Activated CD8-positive, alpha-beta memory T cell treated with anti-CD3 and anti-CD28 coated beads for 1 hour (primary cell): ENCODE measurements at regions not wholly inside any gene's neighbourhood (a gene's known extent, or its start where the extent isn't known, plus 50 kb on each side); places are given as distances from the start of the nearest gene placed in this dataset.
"Not testable (repeated sequence)": the region's sequence is repeated elsewhere in the genome, so short reads cannot be mapped to it uniquely, and the experiment has no call there.

Experiments
- DNase-seq, 2 donors: peaks; one replicate each; pipeline ENCODE4 v3.0.0-alpha.2; 2020; ENCODE audit warnings: low read depth in 1 of 2; ENCODE audit errors: extremely low read depth in 1 of 2

DNA sequence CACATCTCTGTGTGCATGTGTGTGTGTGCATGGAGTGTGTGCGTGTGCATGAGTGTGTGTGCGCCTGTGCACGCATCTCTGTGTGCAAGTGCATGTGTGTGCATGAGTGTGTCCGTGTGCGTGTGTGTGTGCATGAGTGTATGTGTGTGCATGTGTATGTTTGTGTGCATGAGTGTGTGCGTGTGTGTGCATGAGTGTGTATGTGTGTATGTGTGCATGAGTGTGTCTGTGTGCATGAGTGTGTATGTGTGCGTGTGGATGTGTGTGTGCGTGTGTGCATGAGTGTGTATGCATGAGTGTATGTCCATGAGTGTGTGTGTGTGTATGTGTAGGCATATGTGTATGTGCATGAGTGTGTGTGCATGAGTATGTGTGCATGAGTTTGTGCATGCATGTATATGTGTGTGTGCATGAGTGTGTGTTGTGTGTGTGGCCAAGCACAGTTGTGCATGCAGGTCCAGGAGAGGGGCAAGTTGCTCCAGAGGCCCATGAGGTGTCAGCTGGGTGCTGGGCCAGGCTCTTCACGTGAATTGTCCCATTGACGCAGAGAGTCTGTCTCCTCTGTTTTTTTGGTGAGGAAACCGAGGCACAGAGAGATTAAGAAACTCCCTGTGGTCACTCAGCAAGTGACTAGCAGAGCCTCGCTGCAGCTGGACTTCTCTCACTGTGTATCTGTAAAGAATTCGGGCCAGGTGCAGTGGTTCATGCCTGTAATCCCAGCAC lies 75.5 kb downstream of the ASB1 start:
- DNase-seq, result no peak

DNA sequence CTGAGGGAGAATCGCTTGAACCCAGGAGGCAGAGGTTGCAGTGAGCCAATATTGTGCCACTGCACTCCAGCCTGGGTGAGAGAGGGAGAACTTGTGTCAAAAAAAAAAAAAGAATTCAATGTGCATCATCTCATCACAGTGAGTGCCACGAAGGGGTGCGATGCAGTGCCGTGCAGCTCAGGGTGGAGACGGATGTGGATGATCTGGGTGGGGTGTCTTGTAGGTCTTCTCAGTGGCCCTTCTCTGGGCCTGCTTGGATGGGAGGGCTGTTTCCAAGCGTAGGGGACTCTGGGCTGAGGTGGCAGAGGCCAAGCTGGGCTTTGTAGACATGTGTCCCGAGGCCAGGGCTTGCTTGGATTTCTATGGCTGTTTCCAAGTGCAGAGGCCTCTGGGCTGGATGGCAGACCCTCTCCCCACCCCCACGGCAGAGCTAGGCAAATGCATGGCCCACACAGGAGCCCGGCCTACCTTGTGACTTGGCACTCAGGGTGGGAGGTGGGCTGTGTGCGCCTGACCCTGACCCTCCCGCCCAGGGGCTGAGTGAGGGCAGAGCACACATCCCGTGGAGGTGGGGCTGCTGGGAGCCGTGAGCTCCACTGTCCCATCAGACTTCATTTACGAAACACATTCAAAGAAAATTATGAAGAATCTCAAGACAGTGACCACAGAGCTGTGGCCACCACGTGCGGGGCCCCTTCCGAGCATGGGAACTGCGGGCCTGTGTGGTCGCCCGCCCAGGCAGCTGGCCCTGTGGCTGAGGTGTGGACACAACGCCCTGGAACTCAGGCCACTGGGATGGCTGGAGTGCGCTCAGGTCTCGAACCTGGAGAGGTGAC lies 76.4 kb downstream of the ASB1 start:
- no peak for DNase-seq

DNA sequence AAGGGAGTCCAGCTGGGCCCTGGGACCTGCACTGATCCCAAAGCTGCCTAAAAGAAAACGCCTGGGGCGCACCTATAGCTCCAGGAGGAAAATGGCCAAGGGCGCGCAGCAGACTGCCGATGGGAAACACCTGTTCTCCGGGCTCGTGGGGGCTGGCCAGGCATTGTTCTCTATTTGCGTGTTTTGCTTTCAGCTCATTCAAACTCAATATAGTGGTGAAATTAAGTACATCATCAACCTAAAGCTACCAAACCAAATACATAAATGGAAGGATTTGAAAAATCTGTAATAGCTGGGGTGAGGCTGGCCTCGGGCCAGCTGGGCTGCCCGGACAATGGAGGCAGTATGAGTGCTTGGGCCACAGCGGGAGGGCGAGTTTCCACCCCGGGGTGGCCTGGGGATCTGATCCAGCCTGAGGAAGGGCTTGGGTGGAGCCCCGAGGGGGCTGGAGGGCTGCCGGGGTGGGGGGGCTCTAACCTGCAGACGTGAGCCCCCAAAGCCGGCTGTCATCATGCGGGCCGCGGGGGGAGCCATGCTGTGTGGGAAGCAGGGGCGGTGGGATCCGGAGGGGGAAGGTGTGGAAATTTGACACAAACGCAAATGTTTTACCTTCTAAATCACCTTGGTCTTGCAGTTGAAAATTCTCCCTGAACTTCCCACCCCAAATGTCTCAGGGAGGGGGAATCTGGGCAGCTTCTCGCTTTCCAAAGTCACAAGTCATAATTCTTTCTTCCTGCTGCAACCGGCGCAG lies 77.6 kb downstream of the ASB1 start:
- no peak for DNase-seq

DNA sequence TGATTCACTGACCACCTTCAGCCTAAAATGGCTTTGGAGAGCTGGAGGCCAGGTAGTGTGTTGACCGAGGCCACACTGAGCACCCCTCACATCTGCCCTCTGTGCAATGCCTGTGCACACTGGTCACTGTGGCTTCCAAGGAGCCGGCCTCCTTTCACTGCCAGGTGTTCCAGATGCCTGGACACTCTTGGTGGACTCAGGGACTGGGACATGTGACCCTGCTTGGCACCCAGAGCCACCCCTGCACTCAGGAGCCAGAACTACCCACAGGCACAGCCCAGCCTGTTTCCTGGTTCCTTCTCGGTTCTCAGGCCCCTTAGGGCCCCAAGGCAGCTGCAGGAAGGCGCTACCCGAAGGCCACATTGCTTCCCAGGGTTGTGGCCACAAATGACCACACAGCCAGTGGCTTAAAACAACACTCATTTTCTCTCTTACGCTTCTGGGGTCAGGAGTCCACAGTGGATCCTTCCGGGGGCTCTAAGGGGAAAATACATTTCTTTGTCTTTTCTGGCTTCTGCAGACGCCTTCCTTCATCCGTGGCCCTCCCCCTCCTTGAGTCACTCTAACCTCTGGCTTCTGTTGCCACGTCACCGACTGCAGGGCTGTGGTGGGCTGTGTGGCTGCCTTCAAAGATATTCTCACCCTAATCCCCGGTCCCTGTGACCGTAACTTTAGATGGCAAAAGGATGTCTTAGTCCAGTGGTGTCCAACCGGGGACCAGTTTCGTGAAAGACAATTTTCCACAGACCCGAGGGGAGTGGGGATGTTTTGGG lies 78.6 kb downstream of the ASB1 start:
- DNase-seq, result no peak

DNA sequence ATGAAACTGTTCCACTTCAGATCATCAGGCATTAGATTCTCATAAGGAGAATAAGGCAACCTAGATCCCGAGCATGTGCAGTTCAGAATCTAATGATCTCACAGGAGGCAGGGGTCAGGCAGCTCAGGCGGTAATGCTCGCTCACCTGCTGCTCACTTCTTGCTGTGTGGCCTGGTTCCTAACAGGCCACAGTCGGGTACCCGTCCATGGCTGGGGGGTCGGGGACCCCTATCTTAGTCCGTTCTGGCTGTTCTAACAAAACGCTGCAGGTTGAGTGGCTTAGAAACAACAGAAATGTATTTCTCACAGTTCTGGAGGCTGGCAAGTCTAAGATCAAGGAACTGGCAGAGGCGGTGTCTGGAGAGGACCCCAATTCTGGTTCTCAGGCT lies 79.2 kb downstream of the ASB1 start:
- no peak for DNase-seq

DNA sequence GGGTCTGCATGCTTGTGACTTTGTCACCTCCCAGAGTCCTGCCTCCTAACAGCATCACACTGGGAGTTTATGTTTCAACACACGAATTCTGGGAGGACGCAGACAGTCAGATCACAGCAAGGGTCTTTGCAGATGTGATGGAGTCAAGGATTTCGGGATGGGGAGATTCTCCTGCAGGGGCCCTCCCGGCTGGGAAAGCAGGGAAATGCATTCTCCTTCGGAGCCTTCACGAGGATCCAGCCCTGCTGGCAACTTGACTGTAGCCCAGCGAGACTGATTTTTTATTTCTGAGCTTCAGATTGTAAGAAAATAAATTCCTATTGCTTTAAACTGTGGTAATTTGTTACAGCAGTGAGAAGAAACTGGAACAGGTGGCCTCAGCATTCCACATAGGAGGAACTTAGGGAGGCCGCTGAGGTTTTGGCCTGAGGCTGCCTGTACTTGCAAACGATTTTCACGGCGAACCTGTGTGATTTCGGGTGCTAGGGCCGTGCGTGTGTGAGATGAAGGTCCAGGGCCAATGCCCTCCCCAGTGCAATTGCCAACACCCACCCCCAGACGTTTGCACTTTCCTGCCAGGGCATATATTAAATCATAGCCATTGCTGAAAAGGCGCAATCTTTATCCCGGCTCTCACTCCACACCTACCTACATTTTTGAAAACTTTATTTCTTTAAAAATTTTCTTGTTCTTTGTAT lies 79.8 kb downstream of the ASB1 start:
- no peak for DNase-seq

DNA sequence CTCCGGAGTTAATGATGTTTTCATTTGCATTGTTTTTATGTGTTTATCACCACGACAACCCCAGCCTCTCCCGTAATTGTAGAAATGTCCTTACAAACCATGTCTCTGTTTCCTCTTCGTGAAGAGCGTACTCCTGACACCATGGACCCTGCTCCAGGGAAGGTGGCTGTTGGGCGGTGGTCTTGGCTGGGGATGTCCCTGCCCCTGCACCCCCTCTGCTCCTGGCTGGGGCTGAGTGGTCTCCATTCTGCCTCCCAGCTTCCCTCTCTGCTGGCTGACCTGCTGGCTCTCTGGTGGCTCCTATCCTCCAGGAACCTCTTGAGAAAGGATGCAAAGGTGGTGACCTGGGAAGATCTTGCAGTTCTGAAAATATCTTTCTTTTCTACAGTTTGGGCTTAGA lies 81.1 kb downstream of the ASB1 start:
- no peak for DNase-seq

DNA sequence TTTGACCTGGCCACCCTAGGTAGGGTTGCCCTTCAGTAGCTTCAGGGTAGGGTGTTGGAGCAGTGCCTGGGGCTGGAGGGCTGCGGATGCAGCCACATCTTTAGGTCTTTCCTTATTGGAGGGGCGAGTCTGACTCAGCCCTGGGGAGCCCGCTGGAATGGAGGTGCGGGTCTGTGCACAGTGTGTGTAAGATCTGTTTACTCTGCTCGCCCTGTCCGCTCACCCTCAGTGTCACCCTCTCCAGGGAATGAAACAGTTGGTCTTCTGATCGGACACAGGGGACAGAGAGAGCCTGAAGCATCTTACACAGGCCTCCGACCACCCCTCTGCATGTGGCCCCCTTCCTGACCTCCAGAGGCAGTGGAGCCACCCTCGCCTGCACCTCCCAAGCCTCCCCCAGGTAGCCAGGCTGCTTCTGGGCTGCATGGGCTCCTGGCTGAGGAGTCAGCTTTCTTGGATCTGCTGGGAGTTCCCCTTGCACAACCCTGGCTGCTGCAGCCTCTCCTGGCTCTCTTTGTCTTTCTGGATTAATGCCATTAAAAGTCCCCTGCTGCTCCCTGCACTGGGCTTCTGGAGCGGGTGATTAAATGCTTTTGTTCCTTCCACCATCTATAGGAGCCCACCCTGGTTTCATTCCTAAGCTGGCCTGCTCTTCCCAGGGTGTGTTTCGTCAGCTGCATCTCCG lies 82.6 kb downstream of the ASB1 start:
- DNase-seq, result no peak

DNA sequence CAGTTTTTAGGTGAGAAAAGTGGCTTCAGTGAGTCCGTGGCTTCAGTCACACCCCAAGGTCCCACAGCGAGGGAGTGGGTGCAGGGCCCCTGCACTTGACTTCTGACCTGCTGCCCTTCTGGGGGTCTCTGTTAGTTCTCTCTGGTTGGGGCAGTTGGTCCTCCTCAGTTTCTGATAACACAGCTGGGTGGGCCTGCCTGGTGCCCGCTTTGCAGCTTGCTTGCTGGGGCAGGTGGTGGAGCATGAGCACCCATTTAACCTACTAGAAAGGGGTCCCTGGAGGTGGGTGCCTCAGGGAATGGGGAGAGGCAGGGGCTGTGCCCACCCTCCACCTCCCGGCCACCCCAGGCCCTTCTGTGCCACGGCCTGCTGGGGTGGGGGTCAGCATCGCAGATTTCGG lies 83.2 kb downstream of the ASB1 start:
- DNase-seq, result no peak

DNA sequence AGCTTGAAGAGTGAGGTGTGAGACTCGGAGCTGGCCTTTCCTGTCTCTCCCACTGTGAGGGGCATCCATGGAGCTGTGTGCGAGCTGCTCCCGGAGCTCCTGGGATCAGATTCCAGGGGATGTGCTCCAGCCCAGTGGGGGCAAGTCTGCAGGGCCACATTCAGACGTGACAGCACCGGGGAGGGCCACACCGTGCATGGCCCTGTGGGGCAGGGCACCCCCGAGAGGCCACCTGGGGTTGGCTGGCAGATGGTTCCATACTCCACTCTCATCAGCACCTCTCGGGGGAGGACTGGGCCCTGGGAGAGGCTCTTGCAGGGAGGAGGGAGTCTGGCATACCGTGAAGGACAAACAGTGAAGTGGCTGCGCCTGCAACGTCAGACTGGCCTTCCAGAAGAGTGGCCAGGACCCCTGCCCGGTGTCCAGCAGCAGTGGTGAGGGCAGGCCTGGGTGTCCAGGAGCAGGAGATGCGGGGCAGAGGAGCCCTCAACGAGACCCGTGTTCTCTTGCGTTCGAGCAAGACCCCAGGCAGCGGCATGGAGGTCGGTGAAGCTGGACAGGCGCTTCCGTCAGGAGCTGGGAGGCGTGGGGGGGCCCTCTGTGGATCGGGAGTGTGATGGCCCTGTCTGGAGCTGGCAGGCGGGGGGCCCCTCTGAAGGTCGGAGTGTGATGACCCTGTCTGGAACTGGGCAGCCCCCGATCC lies 84.3 kb downstream of the ASB1 start:
- DNase-seq, result no peak

DNA sequence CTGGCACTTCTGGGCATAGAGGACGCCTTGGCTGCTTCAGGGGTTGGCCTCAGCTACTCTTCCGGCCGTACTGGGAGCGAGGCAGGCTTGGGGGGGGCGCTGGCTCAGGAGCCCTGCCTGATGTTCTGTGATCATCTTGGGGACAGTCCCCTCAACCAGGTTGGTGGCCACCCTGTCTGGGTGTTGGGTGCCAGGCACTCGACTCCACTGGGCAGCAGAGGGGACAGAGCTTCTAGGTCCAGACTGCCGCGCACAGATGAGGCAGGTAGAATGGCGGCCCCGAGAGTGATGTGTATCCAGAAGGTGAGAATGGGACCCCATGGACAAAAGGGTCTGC lies 84.9 kb downstream of the ASB1 start:
- DNase-seq, result no peak

DNA sequence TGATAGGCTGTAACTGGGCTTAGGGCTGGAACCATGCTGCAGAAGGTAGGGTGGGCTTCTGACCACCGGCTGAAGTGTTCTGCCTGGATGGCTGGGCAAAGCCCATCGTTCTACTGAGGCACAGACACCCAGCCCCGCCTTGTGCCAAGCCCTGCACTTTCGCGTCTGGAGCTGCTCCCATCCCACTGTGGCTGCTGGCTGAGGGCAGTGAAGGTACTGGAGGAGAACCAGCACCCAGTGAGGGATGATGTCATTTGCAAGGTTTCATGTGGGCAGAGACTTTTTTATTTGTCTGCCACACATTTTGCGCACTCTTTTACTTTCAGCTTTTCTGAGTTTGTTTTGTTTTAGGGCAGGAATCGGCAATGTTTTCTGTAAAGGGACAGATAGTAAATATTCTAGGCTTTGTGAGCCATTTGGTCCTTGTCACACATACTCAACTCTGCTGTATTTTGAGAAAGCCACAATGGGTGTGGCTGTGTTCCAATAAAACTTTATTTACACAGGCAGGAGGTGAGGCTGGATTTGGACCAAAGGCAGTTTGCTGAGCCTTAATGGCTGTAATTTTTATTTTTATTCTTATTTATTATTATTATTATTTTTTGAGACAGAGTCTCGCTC lies 85.6 kb downstream of the ASB1 start:
- no peak for DNase-seq

DNA sequence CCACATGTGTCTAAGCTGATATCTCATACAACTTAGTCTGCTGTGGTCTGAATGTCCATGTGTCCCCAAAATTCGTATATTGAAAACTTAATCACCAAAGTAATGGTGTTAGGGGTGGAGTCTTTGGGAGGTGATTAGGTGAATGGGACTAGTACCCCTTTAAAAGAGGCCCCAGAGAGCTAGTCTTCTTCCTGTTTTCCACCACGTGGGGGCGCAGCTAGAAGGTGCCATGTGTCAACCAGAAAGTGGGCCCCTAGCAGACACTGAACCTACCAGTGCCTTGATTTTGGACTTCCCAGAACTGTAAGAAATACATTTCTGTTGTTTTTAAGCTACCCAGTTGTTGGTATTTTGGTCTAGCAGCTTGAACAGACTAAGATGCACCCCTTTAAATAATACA lies 86.6 kb downstream of the ASB1 start:
- DNase-seq, result no peak

DNA sequence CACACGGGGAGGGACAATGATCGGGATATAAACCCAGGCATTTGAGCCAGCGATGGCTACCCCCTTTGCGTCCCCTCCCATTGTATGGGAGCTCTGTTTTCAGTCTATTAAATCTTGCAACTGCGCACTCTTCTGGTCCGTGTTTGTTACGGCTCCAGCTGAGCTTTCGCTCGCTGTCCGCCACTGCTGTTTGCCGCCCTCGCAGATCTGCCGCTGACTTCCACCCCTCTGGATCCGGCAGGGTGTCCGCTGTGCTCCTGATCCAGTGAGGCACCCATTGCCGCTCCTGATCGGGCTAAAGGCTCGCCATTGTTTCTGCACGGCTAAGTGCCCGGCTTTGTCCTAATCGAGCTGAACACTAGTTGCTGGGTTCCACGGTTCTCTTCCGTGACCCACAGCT lies 87.3 kb downstream of the ASB1 start:
- DNase-seq, result not testable (repeated sequence)

DNA sequence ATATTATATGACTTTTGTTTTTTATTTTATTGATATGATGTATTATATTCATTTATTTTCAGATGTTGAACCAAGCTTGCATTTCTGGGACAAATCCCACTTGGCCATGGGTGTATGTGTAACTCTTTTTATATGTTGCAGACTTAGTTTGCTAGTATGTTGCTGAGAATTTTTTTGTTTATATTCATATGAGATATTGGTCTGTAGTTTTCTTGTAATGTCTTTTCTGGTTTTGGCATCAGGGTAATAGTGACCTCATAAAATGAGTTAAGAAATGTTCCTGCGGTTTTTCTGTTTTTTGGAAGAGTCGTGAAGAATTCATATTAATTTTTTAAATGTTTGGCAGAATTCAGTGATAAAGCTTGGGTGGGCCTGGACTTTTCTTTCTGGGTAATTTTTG lies 88.7 kb downstream of the ASB1 start:
- no peak for DNase-seq

DNA sequence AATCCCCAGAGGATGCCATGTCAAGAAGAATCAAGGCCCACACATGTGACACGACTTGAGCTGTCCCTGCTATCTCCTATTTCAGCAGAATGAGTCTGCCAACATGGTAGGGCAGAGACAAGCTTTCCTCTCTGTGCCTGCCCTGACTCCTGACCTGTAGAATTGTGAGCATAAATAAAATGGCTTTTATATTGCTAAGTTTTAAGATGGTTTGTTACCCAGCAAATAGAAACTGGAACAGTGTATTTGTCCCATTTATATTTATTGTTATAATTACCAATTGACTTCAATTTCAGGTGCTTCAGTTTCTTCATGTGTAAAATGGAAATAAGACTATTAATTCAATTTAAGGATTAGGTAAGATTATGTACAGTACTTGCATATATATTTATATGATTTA lies 90.5 kb downstream of the ASB1 start:
- no peak for DNase-seq

DNA sequence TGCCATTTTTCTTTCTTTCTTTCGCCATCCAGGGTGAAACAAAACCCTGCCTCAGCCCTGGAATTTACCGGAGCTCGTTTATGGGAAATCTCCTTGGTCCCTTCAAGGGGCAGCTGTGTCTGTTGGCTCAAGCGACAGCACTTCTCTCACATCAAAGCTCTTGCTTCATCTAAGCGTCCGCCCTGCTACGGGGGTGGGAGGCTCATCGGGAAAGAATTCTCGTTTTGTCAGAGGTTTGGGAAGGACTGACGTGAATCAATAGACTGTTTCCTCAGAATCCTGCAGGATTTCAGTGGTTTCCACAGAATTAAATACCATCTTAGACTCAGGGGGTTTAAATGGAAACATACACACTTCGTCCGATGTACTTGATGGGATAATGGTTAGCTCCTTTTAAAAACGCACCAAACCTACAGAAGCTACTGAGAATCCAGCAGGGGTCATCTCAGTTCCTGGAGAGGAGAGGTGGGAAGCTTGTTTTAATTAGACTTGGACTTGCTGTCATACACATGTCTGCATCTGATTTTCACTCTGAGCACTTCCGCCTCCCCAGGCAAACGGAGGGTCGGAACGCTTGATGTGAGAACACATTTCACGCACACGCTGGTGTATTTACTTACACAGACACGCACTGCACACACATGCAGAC lies 91.6 kb downstream of the ASB1 start:
- no peak for DNase-seq

DNA sequence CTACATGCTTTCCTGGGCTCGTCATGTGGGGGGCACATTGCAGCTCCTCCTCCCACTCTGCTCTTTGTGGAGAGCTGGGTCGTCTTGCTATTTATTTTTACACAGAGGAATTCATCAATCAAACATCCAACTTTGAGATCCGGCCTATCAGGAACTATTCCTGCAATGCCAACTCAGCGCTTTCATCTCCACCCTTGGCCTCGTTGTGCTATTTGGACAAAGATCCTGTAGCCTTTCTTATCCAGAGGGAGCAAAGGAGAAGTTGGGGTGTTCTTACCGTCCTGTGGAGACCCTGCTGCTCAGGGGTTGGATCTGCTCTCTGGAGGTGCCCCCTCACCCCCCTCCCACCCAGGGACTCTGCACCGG lies 92.1 kb downstream of the ASB1 start:
- DNase-seq, result no peak
